Gastrocnemius medialis (tissue), 4 donors: ENCODE measurements at regions not wholly inside any gene's neighbourhood (a gene's known extent, or its start where the extent isn't known, plus 50 kb on each side); places are given as distances from the start of the nearest gene placed in this dataset.
"Not testable (repeated sequence)": the region's sequence is repeated elsewhere in the genome, so short reads cannot be mapped to it uniquely, and the experiment has no call there.

ENCODE experiments used
- ATAC-seq, 2 donors: fragments of 150-250 bp; one replicate each; pipeline ENCODE4 v1.9.1; 2016
- DNase-seq, 2 donors: peaks; one replicate each; pipeline ENCODE4 v3.0.0-alpha.2; 2019
- H3K27ac ChIP-seq, 4 donors: fragments of 200-600 bp; sonication (generic); 1 replicate in 1 of 4; 2 replicates in 3 of 4; pipeline ENCODE4 v1.5.1; 2016 to 2018; ENCODE audit warnings: mild to moderate bottlenecking in 2 of 4, moderate library complexity in 1 of 4
- H3K27me3 ChIP-seq, 3 donors: fragments of 200-600 bp; sonication (generic) in 2 of 3; 1 replicate in 1 of 3; 2 replicates in 2 of 3; pipeline versions ENCODE4 v1.5.1 to v1.6.0; 2016 to 2019; ENCODE audit warnings: mild to moderate bottlenecking in 1 of 3, moderate library complexity in 1 of 3
- H3K36me3 ChIP-seq, 2 donors: fragments of 200-600 bp; sonication (generic) in 1 of 2; one replicate each; pipeline ENCODE4 v1.5.1; 2017 to 2018
- H3K4me1 ChIP-seq, 2 donors: fragments of 200-600 bp; sonication (generic) in 1 of 2; one replicate each; pipeline ENCODE4 v1.5.1; 2016 to 2017; ENCODE audit warnings: mild to moderate bottlenecking in 2 of 2
- H3K4me3 ChIP-seq, 4 donors: fragments of 200-600 bp; sonication (generic) in 3 of 4; 1 replicate in 1 of 4; 2 replicates in 3 of 4; pipeline ENCODE4 v1.5.1; 2016 to 2019; ENCODE audit warnings: mild to moderate bottlenecking in 2 of 4
- H3K9me3 ChIP-seq, 3 donors: fragments of 200-600 bp; sonication (generic) in 2 of 3; 1 replicate in 1 of 3; 2 replicates in 2 of 3; pipeline ENCODE4 v1.5.1; 2016 to 2019
- CTCF ChIP-seq, 5 experiments: fragments of 450-650 bp in 3 of 5; fragments of 200-600 bp in 2 of 5; sonication (generic) in 2 of 5; IDR thresholded peaks in 4 of 5; conservative IDR thresholded peaks in 1 of 5; 1 replicate in 4 of 5; 2 replicates in 1 of 5; pipeline ENCODE4 v1.5.1; 2016 to 2019; ENCODE audit warnings: antibody characterized with exemption in 5 of 5, mild to moderate bottlenecking in 3 of 5, moderate library complexity in 3 of 5
- POLR2A ChIP-seq, 2 donors: fragments of 450-650 bp; IDR thresholded peaks; one replicate each; pipeline ENCODE4 v1.6.1; 2017; ENCODE audit warnings: antibody characterized with exemption in 2 of 2, mild to moderate bottlenecking in 2 of 2, moderate library complexity in 2 of 2
- in situ Hi-C, 4 donors: fragments of 200-750 bp; cut with MboI; loops; one replicate each; pipeline versions ENCODE4 v1.15.0 to v1.8.0; 2017; ENCODE audit warnings: low sequenced_read_pairs in 4 of 4
- intact Hi-C: fragments of 100-400 bp; cut with DNase I; formaldehyde crosslinking; loops from one replicate; pipeline ENCODE4 v1.15.1; 2023; ENCODE audit warnings: low total_unique reads

- in situ Hi-C loops (no loop called here), intact Hi-C loops (no loop called here)
- H3K4me3 ChIP-seq = no peak overlapping the region
- H3K27ac ChIP-seq = no peak overlapping the region
- no peak for DNase-seq
- no peaks in the 10 kb centered on the region for H3K4me1 ChIP-seq
- no peak for TF ChIP-seq POLR2A (IDR thresholded peaks at IDR 0.05)
- H3K36me3 ChIP-seq = no peaks in the 10 kb centered on the region
- H3K9me3 ChIP-seq = no peaks in the 10 kb centered on the region
- peaks cover 0 to 7% (median 0%) of the 10 kb centered on the region in 3 donors for H3K27me3 ChIP-seq
- no peak for ATAC-seq
Measured at GRCh38 chr14:106268013-106268727, 741.8 kb downstream of the TMEM121 start.

DNA sequence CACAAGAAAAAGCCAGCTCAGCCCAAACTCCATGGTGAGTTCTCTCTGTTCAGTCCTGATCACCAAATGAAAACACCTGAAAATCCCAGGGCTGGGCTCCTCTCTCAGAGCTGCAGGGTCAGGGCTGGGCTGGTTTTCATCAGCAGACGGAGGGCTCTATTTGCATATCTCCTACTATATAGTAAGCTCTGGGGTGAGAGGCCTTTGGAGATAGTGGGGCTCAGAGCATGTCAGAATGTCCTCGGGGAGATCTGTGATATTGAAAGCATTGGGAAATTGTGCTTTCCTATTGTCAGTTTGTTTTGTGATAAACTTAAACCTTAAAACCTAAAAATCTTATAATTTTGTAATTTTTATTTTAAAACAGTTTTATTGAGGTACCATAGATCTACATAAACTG, 742.6 kb downstream of the TMEM121 start:
- Histone ChIP-seq H3K4me1 (no peaks in the 10 kb centered on the region), H3K27me3 (peaks cover 0 to 7% (median 0%) of the 10 kb centered on the region in 3 donors), H3K27ac (no peak overlapping the region), H3K9me3 (no peaks in the 10 kb centered on the region), H3K36me3 (no peaks in the 10 kb centered on the region), H3K4me3 (no peak overlapping the region)
- DNase-seq (no peak), ATAC-seq (no peak)
- intact Hi-C loops (no loop called here), in situ Hi-C loops (no loop called here)
- TF ChIP-seq CTCF (IDR thresholded peaks at IDR 0.05 in 4 of 5, conservative IDR thresholded peaks at IDR 0.05 in 1 of 5) (no peak), POLR2A (IDR thresholded peaks at IDR 0.05) (no peak)

DNA sequence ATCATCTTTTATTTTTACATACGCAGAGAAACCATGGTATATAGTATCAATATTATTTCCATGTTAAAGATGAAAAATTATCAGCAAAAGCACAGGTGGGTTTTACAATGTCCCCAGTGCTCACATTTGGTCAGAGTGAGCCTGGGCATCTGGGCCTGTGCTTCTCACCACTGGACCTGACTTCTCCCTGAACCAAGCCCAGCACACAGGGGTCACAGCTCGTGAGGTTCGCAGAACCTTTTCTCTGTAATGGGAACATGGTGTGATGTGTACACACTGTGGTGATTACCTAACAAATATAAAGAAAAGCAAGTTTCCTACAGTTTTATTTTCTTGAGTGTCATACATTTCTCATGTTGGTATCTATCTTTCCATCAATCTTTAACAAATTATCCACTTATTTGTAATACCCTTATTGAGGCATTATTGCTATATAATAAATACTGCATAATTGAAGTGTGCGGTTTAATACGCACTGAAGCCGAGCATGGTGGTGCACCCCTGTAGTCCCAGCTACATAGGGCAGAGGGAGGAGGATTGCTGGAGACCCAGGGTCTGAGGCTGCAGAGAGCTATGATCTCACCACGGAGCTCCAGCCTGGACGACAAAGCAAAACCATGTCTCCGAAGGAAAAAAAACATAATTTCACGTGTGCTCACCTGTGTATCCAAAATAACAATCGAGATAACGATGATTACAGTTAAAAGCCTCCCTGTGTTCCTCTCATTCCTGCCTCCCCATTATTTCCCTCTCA, 743.2 kb downstream of the TMEM121 start:
- H3K27ac ChIP-seq = no peak overlapping the region
- no peaks in the 10 kb centered on the region for H3K4me1 ChIP-seq
- in situ Hi-C loops (no loop called here), intact Hi-C loops (loop anchor here (1.0 kb wide), 1 partner anchor 8 kb away; no protein-coding TSS in a partner anchor)
- ATAC-seq (no peak), DNase-seq (no peak)
- peaks cover 0 to 7% (median 0%) of the 10 kb centered on the region in 3 donors for H3K27me3 ChIP-seq
- H3K36me3 ChIP-seq = no peaks in the 10 kb centered on the region
- H3K4me3 ChIP-seq = no peak overlapping the region
- no peaks in the 10 kb centered on the region for H3K9me3 ChIP-seq
- TF ChIP-seq CTCF (IDR thresholded peaks at IDR 0.05 in 4 of 5, conservative IDR thresholded peaks at IDR 0.05 in 1 of 5) = no peak
- no peak for TF ChIP-seq POLR2A (IDR thresholded peaks at IDR 0.05)

DNA sequence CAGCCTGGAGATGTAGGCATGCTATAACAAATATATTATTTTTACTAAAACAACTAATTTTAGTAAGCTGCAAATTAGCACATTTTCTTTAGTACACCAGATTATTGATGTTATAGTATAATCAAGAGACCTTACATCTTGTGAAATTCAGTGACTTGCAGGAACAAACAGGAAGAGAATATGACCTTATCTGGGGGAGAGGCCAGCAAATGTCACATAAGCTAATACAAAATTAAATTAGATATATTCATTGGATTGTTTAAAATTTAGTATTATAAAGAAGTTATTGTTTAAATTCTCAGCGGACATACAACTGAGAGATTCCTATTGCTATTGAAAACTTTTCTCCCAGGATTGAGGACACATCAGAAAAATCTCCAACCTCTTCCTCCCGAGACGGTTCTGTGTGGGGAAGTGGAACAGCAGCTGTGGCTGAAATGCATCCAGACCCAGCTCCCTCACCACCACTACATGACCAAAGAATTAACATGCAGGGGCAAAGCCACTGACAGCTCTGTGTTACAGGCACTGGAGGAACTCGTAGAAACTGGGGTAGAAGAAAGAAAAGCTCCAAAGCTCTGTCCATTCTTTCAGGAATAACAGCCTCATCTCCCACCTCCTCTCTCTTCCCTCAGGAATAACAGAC, 744.2 kb downstream of the TMEM121 start:
- H3K4me3 ChIP-seq, in situ Hi-C loops, ATAC-seq, H3K9me3 ChIP-seq, H3K36me3 ChIP-seq, H3K27ac ChIP-seq, DNase-seq, H3K27me3 ChIP-seq, H3K4me1 ChIP-seq: not testable (repeated sequence)
- intact Hi-C loops = loop anchor here (1.0 kb wide), 1 partner anchor 9 kb away; no protein-coding TSS in a partner anchor

GRCh38 chr14:106276326-106277267, 750.2 kb downstream of the TMEM121 start:
- Histone ChIP-seq H3K9me3 (no peaks in the 10 kb centered on the region), H3K27me3 (no peaks in the 10 kb centered on the region), H3K36me3 (no peaks in the 10 kb centered on the region), H3K4me1 (no peaks in the 10 kb centered on the region), H3K4me3 (no peak overlapping the region), H3K27ac (no peak overlapping the region)
- no peak for ATAC-seq
- intact Hi-C loops (no loop called here), in situ Hi-C loops (no loop called here)
- TF ChIP-seq CTCF (IDR thresholded peaks at IDR 0.05 in 4 of 5, conservative IDR thresholded peaks at IDR 0.05 in 1 of 5) = no peak
- no peak for DNase-seq
